H1 (cell line): ENCODE measurements at regions not wholly inside any gene's neighbourhood (a gene's known extent, or its start where the extent isn't known, plus 50 kb on each side); places are given as distances from the start of the nearest gene placed in this dataset.

ENCODE experiments used
- CBX8 ChIP-seq: fragments of 300-800, 300-1000 bp; sonication (generic); IDR thresholded peaks from 2 replicates; pipeline ENCODE4 v1.7.1; 2016; ENCODE audit warnings: low read depth, low read length, borderline replicate concordance
- KDM5A ChIP-seq: fragments of 200-600 bp; IDR thresholded peaks from 2 replicates; pipeline ENCODE4 v1.7.1; 2012; ENCODE audit warnings: mild to moderate bottlenecking, low read length, inconsistent platforms, mixed read lengths
- SIRT6 ChIP-seq: IDR thresholded peaks from one replicate; pipeline ENCODE4 v1.7.1; 2012; ENCODE audit warnings: low read length, inconsistent platforms
- SIX5 ChIP-seq: IDR thresholded peaks from 2 replicates; pipeline ENCODE4 v1.6.1; 2011; ENCODE audit warnings: mild to moderate bottlenecking, low read depth, low read length

- TF ChIP-seq KDM5A (no peak), CBX8 (no peak), SIRT6 (no peak), SIX5 (no peak)
Observed at GRCh38 chr21:15627823-15628222, 102.0 kb upstream of the USP25 start (continued).
